ENCODE measurements at regions not wholly inside any gene's neighbourhood (a gene's known extent, or its start where the extent isn't known, plus 50 kb on each side); places are given as distances from the start of the nearest gene placed in this dataset.
"Not testable (repeated sequence)": the region's sequence is repeated elsewhere in the genome, so short reads cannot be mapped to it uniquely, and the experiment has no call there.

GRCh38 chr1:194080826-194081225 is 894.4 kb upstream of the B3GALT2 start:
- no peak for DNase-seq

DNA sequence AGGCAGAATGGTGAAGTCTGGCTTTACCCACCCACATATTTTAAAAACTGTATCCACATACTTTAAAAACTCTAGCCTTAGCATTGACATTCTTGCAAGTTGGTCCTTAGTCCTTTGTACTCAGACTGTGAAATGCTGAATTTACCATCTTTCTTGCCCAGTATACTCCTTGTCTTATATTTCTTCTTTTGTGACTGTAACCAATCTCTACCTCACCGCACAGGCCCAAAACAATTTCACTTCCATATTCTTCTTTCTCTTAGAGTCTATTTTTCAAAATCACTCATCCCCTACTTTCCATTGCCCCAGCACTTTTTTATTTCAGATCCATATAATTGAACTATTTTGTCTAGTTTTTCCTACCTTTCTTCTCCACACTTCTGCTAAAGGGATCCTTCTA is 892.4 kb upstream of the B3GALT2 start:
- no peak for DNase-seq

GRCh38 chr1:194076646-194077045 is 890.2 kb upstream of the B3GALT2 start:
- DNase-seq, result no peak

DNA sequence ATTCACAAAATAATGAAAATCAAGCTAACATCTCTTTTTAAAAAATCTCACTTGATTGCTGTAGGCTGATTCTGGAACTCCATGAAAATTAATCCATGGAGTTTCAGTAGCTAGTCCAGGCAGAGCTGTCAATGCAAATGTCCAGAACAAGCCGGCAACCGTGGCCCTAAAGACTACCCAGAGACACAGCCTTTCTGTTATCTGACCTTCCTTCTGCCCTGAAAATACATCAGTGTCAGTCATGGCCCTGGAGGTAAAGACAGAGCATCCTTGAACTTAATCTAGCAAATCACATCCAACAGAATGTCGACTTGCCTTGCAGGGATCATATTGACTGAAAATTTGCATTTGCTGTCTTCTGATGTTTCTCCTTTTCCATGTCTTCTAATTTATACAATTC is 887.4 kb upstream of the B3GALT2 start:
- DNase-seq, result no peak

DNA sequence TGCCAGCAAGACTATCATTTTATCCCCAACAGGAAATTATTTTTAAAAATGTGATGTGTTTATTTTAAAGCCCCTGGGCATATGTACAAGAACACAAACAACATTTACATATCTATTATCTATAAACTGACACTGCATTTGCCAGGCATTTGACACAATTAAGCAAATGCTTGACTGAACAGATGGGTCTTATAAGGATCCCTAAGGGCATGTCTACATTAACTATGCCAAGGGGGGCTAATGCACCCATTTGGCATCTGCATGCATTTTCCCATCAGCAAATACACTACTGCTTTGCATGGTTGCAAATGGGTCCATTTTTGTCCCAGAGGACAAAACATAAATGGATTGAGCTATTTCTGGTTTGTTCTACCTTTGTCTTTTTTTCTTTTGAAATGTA is 884.8 kb upstream of the B3GALT2 start:
- no peak for DNase-seq

DNA sequence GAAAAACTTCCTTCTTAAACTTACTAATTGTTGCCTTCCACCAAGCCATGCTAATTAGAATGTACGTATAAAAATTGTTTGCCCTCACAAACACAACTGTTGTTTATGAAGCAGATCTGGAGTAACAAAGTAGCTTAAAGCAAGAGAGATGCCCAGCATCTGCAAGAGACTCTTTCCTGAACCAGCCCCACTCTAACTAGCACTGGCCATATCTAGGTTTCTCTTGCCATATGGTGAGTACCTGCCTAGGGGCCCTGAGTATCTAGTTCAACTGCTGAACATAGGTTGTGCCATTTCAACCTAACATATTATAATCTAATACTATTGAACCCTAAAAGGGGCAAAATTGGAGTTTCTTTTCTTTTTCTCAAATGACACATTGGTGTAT is 883.4 kb upstream of the B3GALT2 start:
- no peak for DNase-seq

- DNase-seq, result no peak
These were observed 882.9 kb upstream of the B3GALT2 start for GRCh38 chr1:194069168-194069830.

- no peak for DNase-seq
These were observed 882.2 kb upstream of the B3GALT2 start for GRCh38 chr1:194068446-194069167.

DNA sequence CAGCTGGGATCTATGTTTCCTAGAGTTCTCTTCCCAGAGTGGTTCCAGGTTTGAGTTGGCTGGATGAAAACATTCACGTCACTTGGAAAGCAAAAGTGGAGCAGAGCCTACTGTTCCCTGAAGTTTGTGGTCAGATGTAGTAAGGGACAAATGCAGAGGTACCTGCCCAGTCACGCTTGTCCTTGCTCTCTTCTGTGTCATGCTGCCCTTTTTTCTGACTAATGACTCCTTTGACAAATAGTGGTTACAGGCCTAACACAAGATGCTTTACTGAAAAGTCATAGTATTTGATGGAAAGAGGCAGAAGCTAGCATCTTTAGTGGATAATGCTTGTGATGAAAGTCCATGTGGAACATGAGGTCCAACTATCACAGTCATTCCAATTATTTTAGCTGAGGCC is 881.4 kb upstream of the B3GALT2 start:
- no peak for DNase-seq

DNA sequence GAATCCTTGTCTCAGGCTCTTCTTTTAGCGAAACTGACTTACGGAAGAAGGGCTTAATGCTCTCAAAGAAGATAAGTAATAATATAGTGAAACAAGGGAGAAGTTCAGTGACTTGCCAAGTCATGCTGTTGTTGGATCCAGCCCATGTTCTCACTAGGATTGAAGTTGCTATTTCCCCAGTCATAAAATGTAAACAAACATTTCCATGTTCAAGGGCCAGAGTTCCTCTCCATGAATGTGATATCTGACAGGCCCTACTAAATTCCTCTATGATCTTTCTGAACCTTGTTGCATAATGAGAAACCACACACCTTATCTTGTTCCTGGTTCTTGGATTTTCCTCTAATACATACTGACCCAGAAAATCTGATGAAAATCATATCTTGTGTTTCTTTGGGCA is 876.5 kb upstream of the B3GALT2 start:
- no peak for DNase-seq

GRCh38 chr1:194062526-194062925 is 876.1 kb upstream of the B3GALT2 start:
- no peak for DNase-seq

GRCh38 chr1:194060481-194060880 is 874.1 kb upstream of the B3GALT2 start:
- no peak for DNase-seq

- not testable (repeated sequence) for DNase-seq
These were observed 871.9 kb upstream of the B3GALT2 start for GRCh38 chr1:194058268-194058667.

DNA sequence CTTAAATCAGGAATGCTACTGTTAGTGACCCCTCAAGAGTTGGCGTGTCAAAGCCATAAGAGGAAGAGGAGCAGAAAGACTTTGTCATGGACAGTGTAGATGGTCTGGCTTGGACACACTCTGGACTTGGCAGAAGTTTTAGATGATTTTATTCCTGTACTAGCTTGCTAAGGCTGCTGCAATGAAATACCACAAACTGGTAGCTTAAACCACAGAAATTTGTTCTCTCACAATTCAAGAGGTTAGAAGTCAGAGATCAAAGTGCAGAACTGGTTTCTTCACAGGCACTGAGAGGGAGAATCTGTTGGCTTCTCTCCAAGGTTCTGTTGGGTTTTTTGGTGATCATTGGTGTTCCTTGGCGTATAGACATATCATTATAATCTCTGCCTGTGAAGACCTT is 869.8 kb upstream of the B3GALT2 start:
- no peak for DNase-seq

DNA sequence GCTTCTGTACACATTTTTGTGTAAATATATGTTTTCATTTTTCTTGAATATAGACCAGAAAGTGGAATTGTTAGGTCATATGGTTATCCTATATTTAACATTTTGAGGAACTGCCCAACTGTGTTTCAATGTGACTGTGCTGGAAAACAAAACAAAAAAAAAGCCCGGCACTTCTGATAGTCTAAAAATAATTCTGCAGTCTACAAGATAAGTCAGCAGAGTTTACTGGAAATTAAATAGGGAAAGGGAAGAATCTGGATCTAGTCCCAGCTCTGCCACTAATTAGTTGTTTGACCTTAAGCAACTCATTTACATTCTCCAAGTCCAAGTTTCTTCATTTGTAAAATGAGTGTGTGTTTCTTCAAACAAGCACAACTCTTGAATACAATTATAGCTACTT is 869.1 kb upstream of the B3GALT2 start:
- DNase-seq, result no peak

GRCh38 chr1:194052514-194053338 is 866.3 kb upstream of the B3GALT2 start:
- DNase-seq, result no peak

DNA sequence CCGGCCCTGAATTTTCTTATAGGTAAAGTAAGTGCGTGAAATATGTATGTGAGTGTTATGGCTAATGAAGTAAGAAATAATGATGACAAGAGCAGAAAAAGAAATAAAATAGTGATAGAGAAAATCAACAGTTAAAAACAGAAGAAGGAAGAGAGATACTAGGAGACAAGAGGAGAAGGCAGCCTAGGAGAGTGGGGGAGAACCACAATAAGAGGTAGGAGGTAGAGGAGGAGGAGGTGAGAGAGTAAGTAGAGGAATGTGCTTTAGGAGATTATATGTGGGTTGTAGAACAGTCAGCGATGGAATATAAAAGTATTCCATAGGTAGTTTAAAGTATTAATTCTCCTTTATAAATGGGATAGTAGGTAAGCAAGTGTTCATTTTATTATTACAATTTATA is 861.5 kb upstream of the B3GALT2 start:
- DNase-seq, result no peak

GRCh38 chr1:194047206-194047605 is 860.8 kb upstream of the B3GALT2 start:
- no peak for DNase-seq

- DNase-seq, result no peak
These were observed 859.0 kb upstream of the B3GALT2 start for GRCh38 chr1:194045416-194045815.

GRCh38 chr1:194044892-194045291 is 858.5 kb upstream of the B3GALT2 start:
- no peak for DNase-seq

- DNase-seq, result no peak
These were observed 857.8 kb upstream of the B3GALT2 start for GRCh38 chr1:194043984-194044755.

GRCh38 chr1:194042736-194043135 is 856.3 kb upstream of the B3GALT2 start:
- DNase-seq, result no peak

DNA sequence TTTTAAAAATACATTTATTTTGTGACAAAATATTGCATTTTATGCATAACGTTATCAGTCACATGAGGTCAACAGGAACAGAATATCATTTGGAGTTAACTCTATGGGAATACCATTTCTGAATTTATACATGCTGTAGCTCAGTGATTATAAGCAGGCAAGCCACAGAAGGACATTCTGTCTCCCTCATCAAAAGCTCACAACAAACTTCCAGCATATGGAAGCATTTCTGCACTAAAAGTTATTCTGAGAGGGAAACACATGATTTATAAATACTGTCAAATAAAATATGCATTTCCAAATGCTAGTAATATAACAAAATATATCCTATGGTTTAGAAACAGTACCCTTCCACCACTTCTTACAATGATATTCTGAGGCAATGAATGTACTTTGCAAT is 854.1 kb upstream of the B3GALT2 start:
- DNase-seq, result no peak

All from stimulated activated CD4-positive, alpha-beta T cell treated with anti-CD3 and anti-CD28 coated beads, Interleukin-12 subunit alpha, Interleukin-12 subunit beta, amount 100 ng/mL, for 4 hours (primary cell).